ENCODE measurements at regions not wholly inside any gene's neighbourhood (a gene's known extent, or its start where the extent isn't known, plus 50 kb on each side); places are given as distances from the start of the nearest gene placed in this dataset.
"Not testable (repeated sequence)": the region's sequence is repeated elsewhere in the genome, so short reads cannot be mapped to it uniquely, and the experiment has no call there.

GRCh38 chr21:31609081-31609480 is 50.4 kb upstream of the SOD1 start:
- DNase-seq = no peak

GRCh38 chr21:31607791-31608190 is 51.7 kb upstream of the SOD1 start:
- DNase-seq = no peak

GRCh38 chr21:31606081-31606874 is 53.2 kb upstream of the SOD1 start:
- no peak for DNase-seq

- DNase-seq = peak; percentile 33
Measured at GRCh38 chr21:31604591-31605190, 54.8 kb upstream of the SOD1 start.

GRCh38 chr21:31599563-31599962 is 59.9 kb upstream of the SOD1 start:
- DNase-seq = no peak

- no peak for DNase-seq
Measured at GRCh38 chr21:31599013-31599412, 60.5 kb upstream of the SOD1 start.

- no peak for DNase-seq
Measured at GRCh38 chr21:31597683-31598082, 61.8 kb upstream of the SOD1 start.

GRCh38 chr21:31596055-31596454 is 63.4 kb upstream of the SOD1 start:
- no peak for DNase-seq

- DNase-seq = no peak
Measured at GRCh38 chr21:31594726-31595125, 64.8 kb upstream of the SOD1 start.

GRCh38 chr21:31594279-31594678 is 65.2 kb upstream of the SOD1 start:
- DNase-seq = no peak

- DNase-seq = peak; percentile 20
Measured at GRCh38 chr21:31592963-31593560, 66.4 kb upstream of the SOD1 start.

GRCh38 chr21:31592516-31592915 is 67.0 kb upstream of the SOD1 start:
- no peak for DNase-seq

- no peak for DNase-seq
Measured at GRCh38 chr21:31589820-31590219, 69.7 kb upstream of the SOD1 start.

GRCh38 chr21:31586118-31586517 is 73.4 kb upstream of the SOD1 start:
- DNase-seq = no peak

- not testable (repeated sequence) for DNase-seq
Measured at GRCh38 chr21:31583937-31584336, 75.6 kb upstream of the SOD1 start.

- no peak for DNase-seq
Measured at GRCh38 chr21:31583498-31583897, 76.0 kb upstream of the SOD1 start.

- DNase-seq = peak; percentile 14
Measured at GRCh38 chr21:31580866-31581276, 78.6 kb upstream of the SOD1 start.

- DNase-seq = no peak
Measured at GRCh38 chr21:31577271-31577670, 82.2 kb upstream of the SOD1 start.

- DNase-seq = no peak
Measured at GRCh38 chr21:31576428-31576827, 83.1 kb upstream of the SOD1 start.

GRCh38 chr21:31573217-31573616 is 86.3 kb upstream of the SOD1 start:
- DNase-seq = no peak

- no peak for DNase-seq
Measured at GRCh38 chr21:31571879-31572278, 87.6 kb upstream of the SOD1 start.

GRCh38 chr21:31570824-31571566 is 88.5 kb upstream of the SOD1 start:
- DNase-seq = no peak

GRCh38 chr21:31566611-31567010 is 92.9 kb upstream of the SOD1 start:
- no peak for DNase-seq

Data from occipital lobe (tissue), 1 donor.